ENCODE measurements at regions not wholly inside any gene's neighbourhood (a gene's known extent, or its start where the extent isn't known, plus 50 kb on each side); places are given as distances from the start of the nearest gene placed in this dataset.

DNA sequence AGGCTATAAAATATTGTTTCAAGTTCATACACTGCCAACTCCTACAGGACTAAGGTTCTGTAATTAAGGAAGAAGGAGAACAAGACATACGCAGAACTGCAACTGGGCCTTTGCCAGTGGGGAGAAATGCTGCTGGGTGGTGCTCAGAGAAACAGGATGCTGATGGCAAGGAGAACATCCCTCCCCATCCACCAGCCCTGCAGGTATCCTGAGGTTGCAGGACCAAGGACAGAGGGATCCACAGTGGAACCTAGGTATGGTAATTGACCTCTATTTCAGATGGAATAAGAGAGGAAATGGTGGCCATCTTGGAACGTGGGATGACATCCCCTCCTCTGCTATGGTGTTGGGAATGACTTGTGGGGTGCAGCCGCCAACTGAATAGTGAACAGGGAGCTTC is 206.3 kb upstream of the S1PR3 start:
- TF ChIP-seq MAFK (IDR thresholded peaks at IDR 0.05; ENCODE audit: partially characterized antibody): no peak
- no peak for TF ChIP-seq POLR2A (IDR thresholded peaks at IDR 0.05; ENCODE audit: low read length)
- TF ChIP-seq, protein P1, sequence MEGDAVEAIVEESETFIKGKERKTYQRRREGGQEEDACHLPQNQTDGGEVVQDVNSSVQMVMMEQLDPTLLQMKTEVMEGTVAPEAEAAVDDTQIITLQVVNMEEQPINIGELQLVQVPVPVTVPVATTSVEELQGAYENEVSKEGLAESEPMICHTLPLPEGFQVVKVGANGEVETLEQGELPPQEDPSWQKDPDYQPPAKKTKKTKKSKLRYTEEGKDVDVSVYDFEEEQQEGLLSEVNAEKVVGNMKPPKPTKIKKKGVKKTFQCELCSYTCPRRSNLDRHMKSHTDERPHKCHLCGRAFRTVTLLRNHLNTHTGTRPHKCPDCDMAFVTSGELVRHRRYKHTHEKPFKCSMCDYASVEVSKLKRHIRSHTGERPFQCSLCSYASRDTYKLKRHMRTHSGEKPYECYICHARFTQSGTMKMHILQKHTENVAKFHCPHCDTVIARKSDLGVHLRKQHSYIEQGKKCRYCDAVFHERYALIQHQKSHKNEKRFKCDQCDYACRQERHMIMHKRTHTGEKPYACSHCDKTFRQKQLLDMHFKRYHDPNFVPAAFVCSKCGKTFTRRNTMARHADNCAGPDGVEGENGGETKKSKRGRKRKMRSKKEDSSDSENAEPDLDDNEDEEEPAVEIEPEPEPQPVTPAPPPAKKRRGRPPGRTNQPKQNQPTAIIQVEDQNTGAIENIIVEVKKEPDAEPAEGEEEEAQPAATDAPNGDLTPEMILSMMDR (IDR thresholded peaks at IDR 0.05): no peak
- no peak for TF ChIP-seq RAD21 (conservative IDR thresholded peaks at IDR 0.05 in 1 of 2, IDR thresholded peaks at IDR 0.05 in 1 of 2)
- TF ChIP-seq, protein P2, sequence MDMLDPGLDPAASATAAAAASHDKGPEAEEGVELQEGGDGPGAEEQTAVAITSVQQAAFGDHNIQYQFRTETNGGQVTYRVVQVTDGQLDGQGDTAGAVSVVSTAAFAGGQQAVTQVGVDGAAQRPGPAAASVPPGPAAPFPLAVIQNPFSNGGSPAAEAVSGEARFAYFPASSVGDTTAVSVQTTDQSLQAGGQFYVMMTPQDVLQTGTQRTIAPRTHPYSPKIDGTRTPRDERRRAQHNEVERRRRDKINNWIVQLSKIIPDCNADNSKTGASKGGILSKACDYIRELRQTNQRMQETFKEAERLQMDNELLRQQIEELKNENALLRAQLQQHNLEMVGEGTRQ (IDR thresholded peaks at IDR 0.05): no peak
- no peak for TF ChIP-seq RNF2 (IDR thresholded peaks at IDR 0.05; ENCODE audit: borderline replicate concordance, low read depth)
- TF ChIP-seq EP300 (IDR thresholded peaks at IDR 0.05): no peak
- TF ChIP-seq, protein P3, sequence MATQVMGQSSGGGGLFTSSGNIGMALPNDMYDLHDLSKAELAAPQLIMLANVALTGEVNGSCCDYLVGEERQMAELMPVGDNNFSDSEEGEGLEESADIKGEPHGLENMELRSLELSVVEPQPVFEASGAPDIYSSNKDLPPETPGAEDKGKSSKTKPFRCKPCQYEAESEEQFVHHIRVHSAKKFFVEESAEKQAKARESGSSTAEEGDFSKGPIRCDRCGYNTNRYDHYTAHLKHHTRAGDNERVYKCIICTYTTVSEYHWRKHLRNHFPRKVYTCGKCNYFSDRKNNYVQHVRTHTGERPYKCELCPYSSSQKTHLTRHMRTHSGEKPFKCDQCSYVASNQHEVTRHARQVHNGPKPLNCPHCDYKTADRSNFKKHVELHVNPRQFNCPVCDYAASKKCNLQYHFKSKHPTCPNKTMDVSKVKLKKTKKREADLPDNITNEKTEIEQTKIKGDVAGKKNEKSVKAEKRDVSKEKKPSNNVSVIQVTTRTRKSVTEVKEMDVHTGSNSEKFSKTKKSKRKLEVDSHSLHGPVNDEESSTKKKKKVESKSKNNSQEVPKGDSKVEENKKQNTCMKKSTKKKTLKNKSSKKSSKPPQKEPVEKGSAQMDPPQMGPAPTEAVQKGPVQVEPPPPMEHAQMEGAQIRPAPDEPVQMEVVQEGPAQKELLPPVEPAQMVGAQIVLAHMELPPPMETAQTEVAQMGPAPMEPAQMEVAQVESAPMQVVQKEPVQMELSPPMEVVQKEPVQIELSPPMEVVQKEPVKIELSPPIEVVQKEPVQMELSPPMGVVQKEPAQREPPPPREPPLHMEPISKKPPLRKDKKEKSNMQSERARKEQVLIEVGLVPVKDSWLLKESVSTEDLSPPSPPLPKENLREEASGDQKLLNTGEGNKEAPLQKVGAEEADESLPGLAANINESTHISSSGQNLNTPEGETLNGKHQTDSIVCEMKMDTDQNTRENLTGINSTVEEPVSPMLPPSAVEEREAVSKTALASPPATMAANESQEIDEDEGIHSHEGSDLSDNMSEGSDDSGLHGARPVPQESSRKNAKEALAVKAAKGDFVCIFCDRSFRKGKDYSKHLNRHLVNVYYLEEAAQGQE (IDR thresholded peaks at IDR 0.05): no peak
- TF ChIP-seq RFX5 (IDR thresholded peaks at IDR 0.05): no peak
- no peak for TF ChIP-seq MAZ (IDR thresholded peaks at IDR 0.05; ENCODE audit: borderline replicate concordance, low read depth, low read length)
- TF ChIP-seq CBX2 (IDR thresholded peaks at IDR 0.05; ENCODE audit: borderline replicate concordance, low read depth): no peak
- TF ChIP-seq, protein P4, sequence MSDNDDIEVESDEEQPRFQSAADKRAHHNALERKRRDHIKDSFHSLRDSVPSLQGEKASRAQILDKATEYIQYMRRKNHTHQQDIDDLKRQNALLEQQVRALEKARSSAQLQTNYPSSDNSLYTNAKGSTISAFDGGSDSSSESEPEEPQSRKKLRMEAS (IDR thresholded peaks at IDR 0.05): no peak
